ENCODE measurements at regions not wholly inside any gene's neighbourhood (a gene's known extent, or its start where the extent isn't known, plus 50 kb on each side); places are given as distances from the start of the nearest gene placed in this dataset.
A peak's percentile ranks its signal among the peaks of the same experiment; 100 is the strongest.

DNA sequence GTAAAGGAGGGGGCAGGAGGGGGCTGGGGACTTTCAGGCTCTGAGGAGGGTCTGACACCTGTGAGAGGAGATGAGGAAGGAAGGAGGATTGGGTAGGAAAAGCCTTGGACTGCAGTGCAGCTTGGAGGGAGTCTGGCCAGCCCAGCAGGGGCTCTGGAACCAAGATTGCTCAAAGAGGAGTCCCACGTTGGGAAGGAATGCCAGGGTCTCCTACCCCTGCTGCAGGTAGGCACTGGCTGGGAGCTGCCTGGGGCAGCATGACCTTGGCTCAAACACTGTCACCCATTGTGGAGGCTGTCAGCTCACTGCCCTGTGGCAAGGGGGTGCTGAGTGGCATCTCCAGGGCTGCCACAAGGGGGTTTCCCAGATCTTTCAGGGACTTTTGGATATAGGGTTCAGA lies 94.5 kb downstream of the RPS6KA4 start:
- no peak for TF ChIP-seq EZH2phosphoT487 (IDR thresholded peaks at IDR 0.05; ENCODE audit: borderline replicate concordance)
- TF ChIP-seq, protein P1, sequence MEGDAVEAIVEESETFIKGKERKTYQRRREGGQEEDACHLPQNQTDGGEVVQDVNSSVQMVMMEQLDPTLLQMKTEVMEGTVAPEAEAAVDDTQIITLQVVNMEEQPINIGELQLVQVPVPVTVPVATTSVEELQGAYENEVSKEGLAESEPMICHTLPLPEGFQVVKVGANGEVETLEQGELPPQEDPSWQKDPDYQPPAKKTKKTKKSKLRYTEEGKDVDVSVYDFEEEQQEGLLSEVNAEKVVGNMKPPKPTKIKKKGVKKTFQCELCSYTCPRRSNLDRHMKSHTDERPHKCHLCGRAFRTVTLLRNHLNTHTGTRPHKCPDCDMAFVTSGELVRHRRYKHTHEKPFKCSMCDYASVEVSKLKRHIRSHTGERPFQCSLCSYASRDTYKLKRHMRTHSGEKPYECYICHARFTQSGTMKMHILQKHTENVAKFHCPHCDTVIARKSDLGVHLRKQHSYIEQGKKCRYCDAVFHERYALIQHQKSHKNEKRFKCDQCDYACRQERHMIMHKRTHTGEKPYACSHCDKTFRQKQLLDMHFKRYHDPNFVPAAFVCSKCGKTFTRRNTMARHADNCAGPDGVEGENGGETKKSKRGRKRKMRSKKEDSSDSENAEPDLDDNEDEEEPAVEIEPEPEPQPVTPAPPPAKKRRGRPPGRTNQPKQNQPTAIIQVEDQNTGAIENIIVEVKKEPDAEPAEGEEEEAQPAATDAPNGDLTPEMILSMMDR (conservative IDR thresholded peaks at IDR 0.05; ENCODE audit: low read length), result peak; percentile 24; the same call in 1 of the 2 replicates
